CD1c-positive myeloid dendritic cell (primary cell): ENCODE measurements at regions not wholly inside any gene's neighbourhood (a gene's known extent, or its start where the extent isn't known, plus 50 kb on each side); places are given as distances from the start of the nearest gene placed in this dataset.

Experiments
- DNase-seq: peaks from one replicate; pipeline ENCODE4 v3.0.0-alpha.2; 2016; ENCODE audit errors: extremely low spot score

DNA sequence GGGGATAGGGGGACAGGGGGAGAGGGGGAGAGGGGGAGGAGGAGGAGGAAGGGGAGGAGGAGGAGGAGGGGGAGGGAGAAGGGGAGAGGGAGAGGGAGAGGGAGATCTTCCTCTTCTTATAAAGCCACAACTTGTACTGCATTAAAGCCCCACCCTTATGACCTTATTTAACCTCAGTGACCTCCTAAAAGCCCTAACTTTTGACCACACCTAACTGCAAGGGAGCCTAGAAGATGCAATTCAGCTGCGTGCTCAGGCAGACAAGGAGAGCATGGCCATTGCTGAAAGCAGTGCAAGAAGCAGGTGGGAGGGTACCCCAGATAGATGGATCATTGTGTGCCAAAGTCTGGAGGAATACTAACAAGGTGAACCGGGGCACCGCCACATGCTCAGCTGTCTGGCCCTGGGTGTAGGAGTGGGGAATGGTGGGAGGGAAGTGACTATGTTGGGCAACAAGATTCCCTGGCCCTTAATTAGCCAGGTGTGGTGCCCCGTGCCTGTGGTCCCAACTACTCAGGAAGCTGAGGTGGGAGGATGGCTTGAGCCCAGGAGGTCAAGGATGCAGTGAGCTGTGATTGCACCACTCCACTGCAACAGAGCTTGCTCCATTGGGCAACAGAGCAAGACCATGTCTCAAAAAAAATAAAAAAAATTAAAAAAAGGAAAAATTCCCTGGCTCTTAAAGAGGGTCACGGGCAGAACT lies 125.4 kb upstream of the BOD1 start:
- DNase-seq: peak; percentile 9

DNA sequence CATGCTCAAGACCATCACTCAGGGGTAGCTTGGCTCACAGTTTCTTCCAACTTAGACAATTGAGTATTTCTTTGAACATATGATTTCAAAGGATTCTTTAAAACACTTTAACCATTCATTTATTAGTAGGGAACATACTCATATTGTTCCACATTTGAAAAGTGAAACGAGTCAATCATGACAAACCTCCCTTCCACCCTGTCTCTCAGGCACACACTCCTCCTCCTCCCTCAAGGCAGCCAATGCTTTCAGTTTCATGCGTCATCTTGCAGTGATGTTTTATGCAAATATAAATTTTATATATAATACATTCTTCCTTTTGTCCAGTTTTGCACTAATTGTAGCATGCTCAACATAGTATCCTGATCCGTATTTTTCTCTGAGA lies 126.0 kb upstream of the BOD1 start:
- DNase-seq: peak; percentile 37

DNA sequence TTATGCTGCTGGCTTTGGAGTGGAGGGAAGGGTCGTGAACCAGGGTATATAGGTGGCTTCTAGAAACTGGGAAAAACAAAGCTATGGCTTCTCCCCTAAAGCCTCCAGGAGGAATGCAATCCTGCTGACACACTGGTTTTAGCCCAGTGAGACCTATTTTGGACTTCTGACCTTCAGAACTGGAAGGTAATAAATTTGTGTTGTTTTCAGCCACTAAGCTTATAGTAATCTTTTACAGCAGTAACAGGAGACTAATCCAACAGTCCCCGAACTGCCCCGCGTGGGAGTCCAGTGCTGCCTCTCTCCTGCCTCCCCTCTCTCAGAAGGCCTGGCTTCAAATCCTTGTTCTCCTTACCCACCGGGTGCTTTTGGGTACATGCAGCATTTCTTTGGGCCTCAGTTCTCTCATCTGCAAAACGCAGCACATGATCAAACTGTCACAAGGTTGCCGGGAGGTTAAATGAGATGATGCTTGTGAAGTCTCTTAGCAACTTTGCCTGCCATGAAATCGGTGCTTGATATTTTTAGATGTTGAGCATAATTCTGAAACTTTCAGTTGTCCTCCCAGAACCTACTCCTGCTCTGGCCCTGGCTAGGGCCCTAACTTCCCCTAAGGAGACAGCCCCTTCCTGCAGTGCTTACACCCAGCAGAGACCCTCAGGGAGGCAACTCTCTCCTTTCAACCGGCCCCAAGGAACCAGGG lies 127.3 kb upstream of the BOD1 start:
- DNase-seq: peak; percentile 20

DNA sequence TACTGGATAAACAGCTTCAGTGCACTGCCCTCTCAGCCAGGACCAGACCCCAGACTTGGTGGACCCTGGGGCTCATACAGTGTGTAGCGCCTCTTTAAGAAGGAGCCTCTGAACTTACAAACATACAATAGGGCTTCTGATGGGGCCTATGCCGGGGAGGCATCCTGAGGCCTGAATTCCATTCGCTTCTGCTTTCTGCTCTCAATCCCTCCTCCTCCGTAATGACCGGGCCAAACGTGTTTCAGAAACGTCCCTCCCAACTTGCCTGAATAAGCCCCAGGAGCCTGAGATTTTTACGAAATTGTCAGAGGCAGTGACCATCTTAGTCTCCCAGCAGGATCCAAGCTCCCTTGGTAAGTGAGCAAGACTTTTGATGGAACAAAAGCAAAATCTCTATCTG lies 128.1 kb upstream of the BOD1 start:
- DNase-seq: peak; percentile 34

DNA sequence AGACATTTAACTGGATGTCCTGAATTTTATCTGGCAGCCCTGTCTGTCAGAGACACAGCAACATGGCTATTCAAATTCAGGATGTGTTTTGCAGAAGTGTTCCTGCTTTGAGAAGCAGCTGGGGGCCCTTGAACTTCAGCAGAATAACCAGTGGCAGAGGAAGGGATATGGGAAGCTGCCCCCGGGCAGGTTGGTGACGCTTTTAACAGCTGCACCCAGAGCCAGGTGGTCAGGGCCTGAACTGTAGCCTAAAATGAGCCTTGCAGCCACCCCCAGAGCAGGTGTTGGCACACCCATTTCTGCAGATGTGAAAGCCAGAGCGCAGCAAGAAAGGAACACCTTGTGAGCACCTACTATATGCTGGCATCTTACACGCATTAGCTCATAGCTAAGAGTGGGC lies 128.7 kb upstream of the BOD1 start:
- DNase-seq: peak; percentile 66

DNA sequence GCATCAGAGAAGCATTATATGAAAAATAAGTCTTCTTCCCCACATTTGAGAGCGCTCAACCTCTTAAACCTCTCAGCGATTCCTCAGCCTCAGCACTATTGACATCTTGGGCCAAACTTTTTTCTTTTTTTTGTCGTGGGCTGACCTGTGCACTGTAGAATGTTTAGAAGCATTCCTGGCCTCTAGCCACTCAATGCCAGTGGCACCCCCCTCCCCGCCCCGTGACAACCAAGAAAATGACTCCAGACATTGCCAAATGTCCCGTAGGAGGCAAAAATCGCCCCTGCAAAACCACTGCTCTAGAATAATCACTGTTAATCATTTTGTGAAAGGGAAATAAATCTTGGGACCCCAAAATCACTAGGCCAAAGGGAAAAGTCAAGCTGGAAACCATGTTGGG lies 129.1 kb upstream of the BOD1 start:
- DNase-seq: peak; percentile 57

DNA sequence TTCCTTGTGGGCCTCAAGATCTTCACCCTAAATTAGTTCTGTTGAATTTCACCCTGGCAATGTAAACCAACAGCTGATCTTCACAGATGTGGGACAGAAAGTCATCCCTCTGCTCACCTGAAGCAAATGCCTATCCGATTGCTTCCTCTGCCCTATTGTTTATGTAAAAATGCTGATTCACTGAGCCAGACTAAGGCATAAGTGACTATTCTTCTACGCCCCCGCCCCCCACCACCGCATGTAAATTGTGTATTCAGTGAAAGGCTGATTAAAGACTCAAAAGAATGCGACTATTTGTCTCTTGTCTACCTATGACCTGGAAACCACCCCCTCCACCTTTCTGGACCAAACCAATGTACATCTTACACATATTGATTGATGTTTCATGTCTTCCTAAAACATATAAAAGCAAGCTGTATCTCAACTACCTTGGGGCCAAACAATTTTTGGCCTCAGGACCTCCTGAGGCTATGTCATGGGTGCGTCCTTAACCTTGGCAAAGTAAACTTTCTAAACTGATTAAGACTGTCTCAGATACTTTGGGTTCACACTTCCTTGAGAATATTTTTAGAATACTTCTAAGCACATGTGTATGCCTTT lies 129.7 kb upstream of the BOD1 start:
- DNase-seq: peak; percentile 10

DNA sequence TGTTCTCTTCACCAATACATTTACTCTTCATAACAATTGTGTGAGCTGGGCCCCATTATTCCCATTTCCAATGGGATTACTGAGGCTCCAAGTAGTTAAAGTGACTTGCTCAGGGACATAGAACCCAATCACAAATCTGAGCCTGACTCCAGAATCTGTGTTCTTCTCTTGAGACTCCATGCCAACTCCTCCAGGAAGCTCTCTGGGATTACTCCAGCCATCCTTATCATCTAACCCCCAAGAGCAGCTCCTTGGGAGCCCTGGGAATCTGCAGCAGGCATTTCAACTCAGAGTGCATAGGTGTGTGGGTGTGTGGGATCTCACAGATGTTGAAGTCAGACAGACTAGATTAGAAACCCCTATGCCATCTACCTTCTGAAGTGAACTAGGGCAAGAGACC lies 131.4 kb upstream of the BOD1 start:
- DNase-seq: no peak

DNA sequence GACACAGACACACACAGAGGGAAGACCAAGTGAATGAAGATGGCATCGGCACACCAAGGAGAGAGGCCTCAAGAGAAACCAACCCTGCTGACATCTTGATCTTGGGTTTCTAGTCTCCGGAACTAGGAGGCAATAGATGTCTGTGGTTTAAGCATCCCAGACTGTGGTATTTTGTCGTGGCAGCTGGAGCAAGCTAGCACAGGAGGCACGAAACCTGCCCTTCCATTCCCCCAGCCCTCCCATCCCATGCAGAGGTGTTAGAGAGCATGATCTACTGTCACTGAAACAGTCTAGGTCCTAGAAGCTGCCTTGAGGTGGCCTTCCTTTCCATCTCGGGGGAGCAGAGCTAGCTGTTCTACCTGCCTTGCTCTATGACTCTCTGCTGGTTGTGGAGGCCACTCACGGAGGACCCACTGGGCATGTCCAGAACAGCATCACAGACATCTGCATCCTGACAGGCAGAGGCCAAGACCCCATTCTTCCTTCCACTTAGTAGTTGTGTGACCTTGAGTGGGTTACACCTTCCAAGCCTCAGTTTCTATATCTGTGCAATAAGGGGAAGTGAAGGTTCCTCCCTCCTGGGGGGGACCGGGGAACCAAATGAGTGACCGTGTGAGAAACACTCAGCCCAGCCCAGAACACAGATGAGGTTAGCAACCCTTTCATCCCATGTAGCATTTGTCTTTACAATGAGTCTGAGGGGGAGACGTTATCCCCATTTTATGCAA lies 134.3 kb upstream of the BOD1 start:
- no peak for DNase-seq

DNA sequence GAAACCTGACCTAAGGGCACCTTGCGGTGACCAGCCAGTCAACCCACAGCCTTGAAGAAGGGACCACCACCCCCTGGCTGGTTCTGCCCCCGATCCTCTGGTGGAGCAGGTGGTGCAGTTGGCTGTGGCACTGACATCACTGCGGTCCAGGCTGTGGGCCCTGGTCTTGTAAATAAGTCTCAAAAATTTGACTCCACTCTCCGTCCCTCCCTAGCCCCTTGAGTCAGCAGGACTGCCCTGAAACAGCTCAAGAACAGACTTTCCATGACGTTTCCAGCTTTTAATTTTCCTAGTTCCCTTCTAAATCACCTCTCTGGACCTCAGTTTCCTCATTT lies 134.8 kb upstream of the BOD1 start:
- peak; percentile 2 for DNase-seq

DNA sequence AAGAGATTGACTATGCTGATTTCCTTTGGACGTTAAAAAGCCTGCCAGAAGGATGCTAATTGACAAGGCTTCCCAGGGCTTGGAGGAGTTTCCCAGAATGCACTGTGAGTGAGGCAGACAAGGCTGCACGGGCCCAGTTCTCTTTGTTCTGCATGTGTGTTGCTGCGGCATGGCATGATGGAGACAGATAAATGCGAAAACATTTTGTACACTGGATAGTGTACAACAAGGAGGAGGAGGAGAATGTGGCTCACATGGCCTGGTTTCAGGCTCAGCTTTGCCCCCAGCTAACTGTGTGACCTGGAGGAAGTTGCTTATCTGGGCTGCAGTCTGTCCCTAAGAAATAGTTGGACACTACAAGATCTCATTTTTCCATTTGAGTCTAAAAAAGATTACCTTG lies 135.5 kb upstream of the CPEB4 start:
- DNase-seq: no peak

DNA sequence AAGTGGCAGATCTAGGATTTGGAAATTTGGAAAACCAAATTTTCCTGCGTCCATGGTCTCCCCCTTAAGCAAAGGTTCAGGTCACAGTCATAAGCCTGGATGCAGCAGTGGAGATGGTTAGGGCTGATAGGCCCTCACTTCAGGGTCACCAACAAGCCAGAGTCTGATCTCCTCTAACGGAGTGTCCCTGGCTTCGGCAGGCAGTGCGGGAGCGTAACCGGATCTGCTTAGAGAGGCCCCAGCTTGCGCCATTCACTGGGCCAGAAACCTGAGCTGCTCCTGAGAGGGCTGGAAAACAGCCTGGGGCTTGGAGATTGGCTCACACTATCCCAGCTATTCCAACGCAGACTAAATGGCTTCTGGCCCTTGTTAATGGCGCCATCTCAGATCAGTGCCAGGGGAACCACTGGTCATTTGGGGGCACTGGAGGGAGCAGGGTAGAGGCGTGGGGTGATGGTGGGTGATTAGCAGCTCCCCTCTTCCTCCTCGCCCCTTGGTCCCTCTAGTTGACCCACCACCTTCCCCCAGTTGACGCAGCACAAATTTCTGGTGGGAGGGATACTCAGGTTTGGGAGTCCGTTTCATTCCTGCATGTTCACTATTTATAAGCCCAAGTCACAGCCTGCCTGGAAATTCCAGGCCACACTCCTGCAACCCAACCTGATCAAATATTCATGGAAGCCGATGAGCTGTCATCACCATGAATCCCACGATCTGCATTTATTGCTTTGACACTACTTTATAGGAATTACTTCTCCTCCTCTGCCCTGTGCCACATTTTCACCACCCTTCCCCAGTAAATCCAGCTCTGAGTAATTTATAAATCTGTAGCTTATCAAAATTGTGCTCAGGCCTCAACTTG lies 134.6 kb upstream of the CPEB4 start:
- DNase-seq: no peak

DNA sequence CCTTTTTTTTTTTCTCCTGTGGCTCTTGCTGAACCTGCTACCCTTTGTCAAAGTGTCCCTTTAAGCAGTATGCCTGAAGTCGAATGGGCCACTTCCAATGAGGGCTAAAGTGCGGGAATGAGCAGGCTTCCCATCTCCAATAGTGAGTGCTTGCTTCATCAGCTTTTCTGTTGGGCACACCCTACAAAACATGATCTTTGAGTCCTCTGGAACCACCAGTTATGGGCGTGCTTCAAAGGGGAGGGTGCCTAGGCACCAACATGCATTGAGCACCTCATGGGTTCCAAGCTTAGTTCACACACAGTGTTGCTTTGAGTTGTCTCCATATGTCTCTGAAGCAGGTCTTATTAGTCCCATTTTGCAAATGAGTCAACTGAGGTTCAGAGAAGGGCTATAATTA lies 132.8 kb upstream of the CPEB4 start:
- no peak for DNase-seq

DNA sequence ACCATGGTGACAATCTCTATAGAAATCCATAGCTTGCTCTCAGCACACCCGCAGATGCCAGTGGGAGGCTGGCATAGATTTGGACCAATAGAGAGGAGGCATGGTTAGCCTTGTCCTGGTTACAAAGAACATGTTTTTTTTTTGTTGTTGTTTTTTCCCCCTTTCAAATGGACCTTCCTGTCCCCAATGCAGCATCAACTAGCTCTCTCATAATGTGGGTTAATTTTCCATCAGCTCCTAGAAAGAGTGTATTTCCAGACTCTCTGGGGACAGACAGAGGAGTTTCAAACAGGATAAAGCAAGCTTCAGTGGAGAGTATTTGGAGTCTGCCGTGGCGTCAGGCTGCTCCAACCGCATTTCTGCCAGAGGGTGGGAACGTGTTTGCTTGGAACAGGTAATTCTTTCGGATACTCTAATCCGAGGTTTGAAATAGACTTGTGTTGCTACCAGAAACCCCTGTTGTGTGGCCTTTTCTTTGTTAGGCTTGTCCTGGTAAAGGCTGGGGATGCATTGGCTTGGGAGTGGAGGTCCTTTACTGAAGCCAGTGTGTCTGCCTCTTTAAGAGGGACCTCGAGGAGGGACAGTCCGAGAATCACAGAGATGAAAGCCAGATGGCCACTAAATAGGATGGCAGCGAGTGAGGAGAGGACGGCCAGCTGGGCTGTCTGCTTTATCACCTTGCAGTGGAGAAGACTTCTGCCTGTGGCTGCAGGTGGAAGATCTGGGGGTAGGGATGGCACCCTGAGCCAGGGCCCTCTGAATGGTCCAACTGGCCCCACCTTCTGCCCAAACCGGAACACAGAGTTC lies 130.5 kb upstream of the CPEB4 start:
- no peak for DNase-seq

DNA sequence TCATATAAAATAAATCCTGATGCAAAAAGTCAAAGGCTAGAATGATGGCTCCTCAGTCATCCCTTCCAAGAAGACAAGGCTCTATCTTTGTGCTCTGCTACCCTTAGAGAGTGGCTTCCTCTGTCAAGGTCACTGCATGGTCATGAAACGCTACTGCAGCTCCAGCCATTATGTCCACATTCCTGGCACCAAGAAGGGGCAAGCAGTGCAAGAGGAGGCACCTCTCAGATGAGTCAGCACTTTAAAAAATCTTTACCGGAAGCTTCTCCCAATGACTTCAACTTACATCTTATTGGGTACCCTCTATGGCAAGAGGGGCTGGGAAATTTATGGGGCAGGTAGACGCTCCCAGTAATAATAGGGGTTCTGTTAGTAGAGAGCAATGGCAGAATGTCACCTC lies 129.5 kb upstream of the CPEB4 start:
- no peak for DNase-seq

DNA sequence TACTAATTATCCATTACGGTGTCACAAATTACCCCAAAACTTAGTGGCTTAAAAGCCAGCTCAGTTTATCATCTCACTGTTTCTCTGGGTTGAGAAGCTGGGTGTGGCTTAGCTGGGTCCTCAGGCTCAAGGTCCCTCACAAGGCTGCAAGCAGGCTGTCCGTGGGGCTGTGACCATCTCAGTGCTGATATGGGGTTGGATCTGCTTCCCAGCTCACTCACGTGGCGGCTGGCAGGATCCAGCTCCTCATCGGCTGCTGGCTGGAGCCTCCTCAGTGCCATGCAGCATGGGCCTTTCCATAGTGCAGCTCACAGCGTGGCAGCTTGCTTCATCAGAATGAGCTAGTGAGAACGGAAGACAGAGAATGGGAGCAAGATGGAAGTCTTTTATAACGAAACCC lies 128.5 kb upstream of the CPEB4 start:
- DNase-seq: no peak

DNA sequence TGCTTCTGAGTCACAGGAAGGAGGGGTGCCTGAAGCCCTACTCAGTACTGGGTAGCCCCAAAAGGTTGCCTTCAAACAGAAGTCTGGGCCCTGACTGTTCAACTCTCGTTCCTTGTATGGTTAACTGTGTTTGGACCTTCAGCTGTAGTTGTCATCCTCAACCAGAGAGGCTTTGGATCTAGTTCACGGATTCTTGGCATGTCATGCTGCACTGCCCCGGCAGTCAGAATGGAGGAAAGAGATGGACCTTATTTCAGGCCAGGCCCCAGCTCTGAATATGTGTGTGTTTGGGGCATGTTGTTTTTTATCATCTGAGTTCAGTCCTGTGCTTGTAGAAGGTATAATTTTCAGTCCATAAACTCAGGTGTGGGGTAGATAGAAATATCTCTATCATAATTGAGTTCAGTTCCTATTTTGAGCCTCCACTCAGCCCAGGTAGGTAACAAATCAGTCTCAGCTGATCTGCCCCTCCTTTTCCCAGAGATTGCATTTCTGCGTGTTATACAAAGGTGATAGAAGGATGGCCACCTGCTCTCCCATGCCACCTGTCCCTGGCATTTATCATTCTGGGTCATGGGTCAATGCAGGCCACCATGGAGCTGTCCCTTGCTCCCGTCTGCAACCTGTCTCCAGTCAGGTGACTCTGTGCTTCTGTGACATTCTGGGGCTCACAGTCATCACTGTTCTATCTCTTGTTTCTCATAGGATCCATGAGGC lies 127.5 kb upstream of the CPEB4 start:
- no peak for DNase-seq

DNA sequence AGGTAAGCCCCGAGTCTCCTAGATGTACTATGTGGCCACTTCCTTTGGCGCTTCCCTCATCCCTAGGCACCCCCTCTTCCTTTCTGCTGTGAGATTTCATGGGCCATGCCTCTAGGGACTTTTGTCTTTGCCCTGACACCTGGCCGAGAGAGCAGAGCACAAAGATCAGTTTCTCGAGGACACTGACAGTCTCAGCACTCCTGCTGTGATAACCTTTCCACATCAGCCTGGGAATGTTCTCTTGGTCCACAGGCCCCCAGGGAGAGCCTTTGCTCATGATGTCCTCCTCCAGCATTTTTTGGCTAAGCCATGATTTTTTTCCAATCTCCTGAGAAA lies 127.0 kb upstream of the CPEB4 start:
- no peak for DNase-seq

DNA sequence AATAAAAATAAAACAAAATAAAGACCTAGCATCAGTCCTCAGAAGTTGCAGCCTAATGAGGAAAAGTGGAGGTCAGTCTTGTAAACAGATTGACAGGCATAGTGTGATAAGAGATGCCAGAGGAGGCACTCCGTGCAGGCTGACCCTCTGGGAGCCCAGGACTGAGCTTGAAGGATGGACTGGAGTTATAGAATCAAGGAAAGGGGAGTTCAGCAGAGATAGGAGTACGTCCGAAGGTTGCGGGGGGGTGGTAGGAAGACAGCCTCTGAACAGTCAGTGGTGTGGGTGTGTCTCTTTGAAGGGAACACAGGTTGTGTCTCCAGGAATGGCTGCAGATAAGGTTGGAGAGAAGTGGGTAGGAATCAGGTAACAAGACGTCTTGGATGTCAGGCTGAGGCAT lies 126.1 kb upstream of the CPEB4 start:
- DNase-seq: no peak

DNA sequence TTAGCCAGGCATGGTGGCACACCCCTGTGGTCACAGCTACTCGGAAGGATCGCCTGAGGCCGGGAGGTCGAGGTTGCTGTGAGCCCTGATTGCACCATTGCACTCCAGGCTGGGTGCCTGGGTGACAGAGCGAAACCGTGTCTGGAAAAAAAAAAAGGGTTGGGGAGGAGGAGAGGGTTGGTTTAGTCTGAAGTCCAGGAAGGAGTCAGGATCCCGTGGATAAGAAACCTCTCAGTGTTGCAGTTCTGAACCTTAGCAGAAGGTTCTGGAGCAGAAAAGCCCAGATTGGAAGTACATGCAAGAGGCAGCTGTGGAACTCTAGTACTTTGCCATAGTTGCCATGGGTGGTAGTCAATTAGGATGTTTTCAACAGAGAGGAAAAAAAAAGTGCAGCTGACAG lies 125.2 kb upstream of the CPEB4 start:
- no peak for DNase-seq

DNA sequence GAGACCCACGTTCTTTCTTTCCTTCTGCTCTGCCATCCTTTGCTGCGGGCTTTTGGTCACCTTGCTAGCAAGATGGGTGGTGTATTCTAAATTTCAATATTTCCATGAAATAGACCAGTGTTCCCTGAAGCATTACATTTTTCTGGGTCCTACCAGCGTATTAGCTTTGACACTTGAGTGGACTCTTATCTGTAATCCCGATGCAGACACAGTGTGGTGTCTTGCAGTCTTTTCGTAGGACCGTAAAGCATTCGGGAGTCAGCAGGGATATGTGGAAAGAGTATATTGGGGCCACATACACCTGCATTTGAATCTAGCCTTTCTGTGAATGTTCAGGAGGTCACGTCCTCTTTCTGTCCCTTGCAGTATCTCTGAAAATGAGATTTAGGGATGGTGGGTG lies 124.7 kb upstream of the CPEB4 start:
- no peak for DNase-seq
